Endothelial cell of umbilical vein (primary cell): ENCODE measurements at regions not wholly inside any gene's neighbourhood (a gene's known extent, or its start where the extent isn't known, plus 50 kb on each side); places are given as distances from the start of the nearest gene placed in this dataset.

Experiments used
- BruUV-seq: library from RNA; stranded (reverse); fragments of 400-500 nt; replicated peaks from 2 replicates; lab custom pipeline; 2021; lab: Mats Ljungman, UMichigan
- CTCF ChIA-PET: fragments of 300-600, 350-600 bp; sonication (Branson Sonifier 250); formaldehyde crosslinking; loops from one replicate; lab custom pipeline; 2021; ENCODE audit warnings: antibody characterized with exemption, inconsistent platforms; lab: Charles Lee
- POLR2A ChIA-PET: fragments of 300-600, 350-600 bp; sonication (Branson Sonifier 250); formaldehyde crosslinking; loops from one replicate; lab custom pipeline; 2021; ENCODE audit warnings: antibody characterized with exemption, inconsistent platforms; lab: Charles Lee
- DNase-seq: peaks from one replicate; pipeline ENCODE4 v3.0.0-alpha.2; 2011; ENCODE audit warnings: low read depth, low spot score
- FAIRE-seq: peaks from 2 replicates; lab custom pipeline; 2011; peaks lifted over from hg19 to GRCh38; lab: Jason Lieb, UNC
- H2AFZ ChIP-seq: 2 replicates; pipeline ENCODE4 v1.6.0; 2012; ENCODE audit warnings: low read depth, low read length, control low read depth, inconsistent platforms
- H3K27ac ChIP-seq: 2 replicates; pipeline ENCODE4 v1.5.1; 2011; ENCODE audit warnings: low read depth, mild to moderate bottlenecking, control low read depth, low read length, moderate library complexity; ENCODE audit not compliant: insufficient read depth
- H3K27me3 ChIP-seq, 2 experiments: 2 replicates each; pipeline versions ENCODE4 v1.6.0 to v1.6.1; 2011; ENCODE audit warnings: low read length in 2 of 2, mixed read lengths in 1 of 2; ENCODE audit not compliant: control insufficient read depth in 2 of 2, insufficient read depth in 2 of 2
- H3K36me3 ChIP-seq, 2 experiments: 2 replicates in 1 of 2; 3 replicates in 1 of 2; pipeline ENCODE4 v1.5.1; 2011; ENCODE audit warnings: low read length in 2 of 2, mild to moderate bottlenecking in 1 of 2, moderate library complexity in 1 of 2; ENCODE audit not compliant: control insufficient read depth in 2 of 2, insufficient read depth in 2 of 2; ENCODE audit errors: extremely low read depth in 1 of 2
- H3K4me1 ChIP-seq: 3 replicates; pipeline ENCODE4 v1.5.1; 2011; ENCODE audit warnings: mild to moderate bottlenecking, low read length; ENCODE audit not compliant: control insufficient read depth, insufficient read depth; ENCODE audit errors: extremely low read depth
- H3K4me2 ChIP-seq: 2 replicates; pipeline ENCODE4 v1.6.1; 2011; ENCODE audit warnings: low read length, control low read depth, mixed read lengths; ENCODE audit not compliant: insufficient read depth
- H3K4me3 ChIP-seq, 3 experiments: fragments of 200-600 bp in 1 of 3; sonication (generic), shearing (Covaris generic) in 1 of 3; replicated peaks in 1 of 3; 2 replicates each; pipeline ENCODE4 v1.5.1; 2011 to 2016; ENCODE audit warnings: control low read depth in 3 of 3, low read length in 3 of 3, mild to moderate bottlenecking in 2 of 3, inconsistent platforms in 1 of 3, low read depth in 1 of 3, moderate library complexity in 1 of 3; ENCODE audit not compliant: insufficient read depth in 1 of 3
- H3K79me2 ChIP-seq: 2 replicates; pipeline ENCODE4 v1.6.0; 2012; ENCODE audit warnings: low read length, inconsistent platforms; ENCODE audit not compliant: control insufficient read depth, insufficient read depth
- H3K9ac ChIP-seq: replicated peaks from 2 replicates; pipeline ENCODE3; 2011; ENCODE audit warnings: low read length, control low read depth; ENCODE audit not compliant: insufficient read depth; ENCODE audit errors: extremely low read depth
- H3K9me1 ChIP-seq: replicated peaks from 3 replicates; pipeline ENCODE4 v1.6.0; 2011; ENCODE audit warnings: mild to moderate bottlenecking, low read length; ENCODE audit not compliant: control insufficient read depth, insufficient read depth; ENCODE audit errors: extremely low read depth
- H3K9me3 ChIP-seq: replicated peaks from 2 replicates; pipeline ENCODE4 v1.5.1; 2012; ENCODE audit warnings: low read length, inconsistent platforms; ENCODE audit not compliant: control insufficient read depth, insufficient read depth
- H4K20me1 ChIP-seq: replicated peaks from 2 replicates; pipeline ENCODE3; 2011; ENCODE audit warnings: mild to moderate bottlenecking, low read length; ENCODE audit not compliant: control insufficient read depth, insufficient read depth; ENCODE audit errors: extremely low read depth
- FOS ChIP-seq: IDR thresholded peaks from 2 replicates; pipeline ENCODE4 v1.6.1; 2011; ENCODE audit warnings: mild to moderate bottlenecking, low read length, moderate library complexity, borderline replicate concordance; ENCODE audit not compliant: insufficient read depth
- JUN ChIP-seq: IDR thresholded peaks from 2 replicates; pipeline ENCODE4 v1.6.1; 2011; ENCODE audit warnings: borderline replicate concordance, low read depth; ENCODE audit not compliant: insufficient read length, insufficient read depth
- POLR2AphosphoS5 ChIP-seq: IDR thresholded peaks from 2 replicates; pipeline ENCODE4 v1.6.1; 2012; ENCODE audit warnings: low read depth, mild to moderate bottlenecking, control low read depth, low read length, moderate library complexity; ENCODE audit not compliant: insufficient read depth
- dilution Hi-C: fragments of 300-500 bp; cut with MboI; formaldehyde crosslinking; loops from one replicate; pipeline ENCODE4 v1.15.0; 2019; ENCODE audit warnings: low sequenced_read_pairs; ENCODE audit not compliant: extremely low pct_ligation_motif_present
- intact Hi-C: fragments of 100-400 bp; cut with micrococcal nuclease; formaldehyde crosslinking; loops from one replicate; pipeline ENCODE4 v1.10.0; 2022
- TF ChIP-seq, protein P1 (sequence below), 2 donors: IDR thresholded peaks; 1 replicate in 1 of 2; 2 replicates in 1 of 2; pipeline ENCODE4 v1.5.1; 2011; ENCODE audit warnings: low read length in 2 of 2, mild to moderate bottlenecking in 2 of 2, moderate library complexity in 2 of 2, control low read depth in 1 of 2, inconsistent platforms in 1 of 2, low read depth in 1 of 2; ENCODE audit not compliant: insufficient read depth in 1 of 2; ENCODE audit errors: extremely low read depth in 1 of 2

- H3K27me3 ChIP-seq, result no peaks in the 10 kb centered on the region
- TF ChIP-seq JUN, result no peak
- TF ChIP-seq FOS, result no peak
- H4K20me1 ChIP-seq, result no peaks in the 10 kb centered on the region
- POLR2A ChIA-PET, result no interaction called here
- H3K4me3 ChIP-seq, result no peak overlapping the region
- intact Hi-C loops (no loop called here), dilution Hi-C loops (no loop called here)
- CTCF ChIA-PET, result no interaction called here
- H3K79me2 ChIP-seq, result no peaks in the 10 kb centered on the region
- H3K4me2 ChIP-seq, result no peak overlapping the region
- H3K4me1 ChIP-seq, result no peaks in the 10 kb centered on the region
- no peak for FAIRE-seq
- BruUV-seq, result no TSS peak
- H3K36me3 ChIP-seq, result no peaks in the 10 kb centered on the region
- peaks cover 5% of the 10 kb centered on the region for H3K9me3 ChIP-seq
- H3K9me1 ChIP-seq, result no peaks in the 10 kb centered on the region
- no peak for DNase-seq
- H2AFZ ChIP-seq, result no peak overlapping the region
- no peak overlapping the region for H3K27ac ChIP-seq
- no peak overlapping the region for H3K9ac ChIP-seq
Observed at GRCh38 chr4:164621886-164622521, 131.9 kb upstream of the SMIM31 start.

DNA sequence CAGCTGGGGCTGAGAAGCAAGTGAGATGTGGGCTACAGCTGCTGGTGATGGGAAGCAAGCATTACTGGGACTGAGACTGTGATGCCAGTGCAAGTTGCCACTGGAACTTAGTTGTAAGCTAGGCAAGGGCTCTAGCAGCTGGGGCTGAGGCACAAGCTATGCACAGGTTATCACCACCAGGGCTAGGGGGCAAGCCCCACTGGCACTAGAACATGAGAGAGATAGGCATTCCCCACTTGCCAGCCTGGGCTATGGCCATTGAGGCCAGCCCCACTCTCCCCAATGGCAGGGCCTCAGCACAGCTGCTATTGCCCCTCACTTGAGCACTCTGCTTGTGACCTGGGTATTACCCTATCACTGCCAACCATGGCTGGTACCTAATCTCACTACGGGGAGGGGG lies 130.8 kb upstream of the SMIM31 start:
- dilution Hi-C loops (no loop called here), intact Hi-C loops (no loop called here)
- no TSS peak for BruUV-seq
- Histone ChIP-seq H3K27ac (no peak overlapping the region), H3K36me3 (no peaks in the 10 kb centered on the region), H3K9me1 (no peaks in the 10 kb centered on the region), H2AFZ (no peak overlapping the region), H3K79me2 (no peaks in the 10 kb centered on the region), H3K9ac (no peak overlapping the region), H3K4me1 (no peaks in the 10 kb centered on the region), H3K4me2 (no peak overlapping the region), H3K27me3 (no peaks in the 10 kb centered on the region), H3K4me3 (no peak overlapping the region), H3K9me3 (peaks cover 5% of the 10 kb centered on the region), H4K20me1 (no peaks in the 10 kb centered on the region)
- FAIRE-seq (no peak), DNase-seq (no peak)
- POLR2A ChIA-PET, result no interaction called here
- no peak for TF ChIP-seq POLR2AphosphoS5
- TF ChIP-seq, protein P1, sequence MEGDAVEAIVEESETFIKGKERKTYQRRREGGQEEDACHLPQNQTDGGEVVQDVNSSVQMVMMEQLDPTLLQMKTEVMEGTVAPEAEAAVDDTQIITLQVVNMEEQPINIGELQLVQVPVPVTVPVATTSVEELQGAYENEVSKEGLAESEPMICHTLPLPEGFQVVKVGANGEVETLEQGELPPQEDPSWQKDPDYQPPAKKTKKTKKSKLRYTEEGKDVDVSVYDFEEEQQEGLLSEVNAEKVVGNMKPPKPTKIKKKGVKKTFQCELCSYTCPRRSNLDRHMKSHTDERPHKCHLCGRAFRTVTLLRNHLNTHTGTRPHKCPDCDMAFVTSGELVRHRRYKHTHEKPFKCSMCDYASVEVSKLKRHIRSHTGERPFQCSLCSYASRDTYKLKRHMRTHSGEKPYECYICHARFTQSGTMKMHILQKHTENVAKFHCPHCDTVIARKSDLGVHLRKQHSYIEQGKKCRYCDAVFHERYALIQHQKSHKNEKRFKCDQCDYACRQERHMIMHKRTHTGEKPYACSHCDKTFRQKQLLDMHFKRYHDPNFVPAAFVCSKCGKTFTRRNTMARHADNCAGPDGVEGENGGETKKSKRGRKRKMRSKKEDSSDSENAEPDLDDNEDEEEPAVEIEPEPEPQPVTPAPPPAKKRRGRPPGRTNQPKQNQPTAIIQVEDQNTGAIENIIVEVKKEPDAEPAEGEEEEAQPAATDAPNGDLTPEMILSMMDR (IDR thresholded peaks at IDR 0.05; ENCODE audit: extremely low read depth in 1 of 2, insufficient read depth in 1 of 2, low read depth in 1 of 2, low read length in 2 of 2), result no peak
- CTCF ChIA-PET, result no interaction called here
